ENCODE measurements at regions not wholly inside any gene's neighbourhood (a gene's known extent, or its start where the extent isn't known, plus 50 kb on each side); places are given as distances from the start of the nearest gene placed in this dataset.

DNA sequence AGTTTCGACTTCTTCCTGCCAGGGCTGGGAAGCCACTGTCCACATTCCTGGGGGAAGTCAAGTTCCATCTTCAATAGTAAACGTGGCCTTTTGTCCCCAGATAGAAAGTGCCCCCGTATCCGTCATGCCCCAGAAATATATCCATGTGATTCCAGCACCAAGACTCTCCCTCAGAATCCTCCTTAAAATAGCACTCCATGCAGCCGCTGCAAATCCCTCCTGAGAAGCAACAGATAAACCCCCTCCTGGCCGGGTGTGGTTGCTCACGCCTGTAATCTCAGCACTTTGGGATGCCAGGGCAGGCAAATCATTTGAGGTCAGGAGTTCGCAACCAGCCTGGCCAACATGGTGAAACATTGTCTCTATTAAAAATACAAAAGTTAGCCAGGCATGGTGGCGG, 126.1 kb downstream of the OLFM1 start:
- no peaks in the 10 kb centered on the region for H3K36me3 ChIP-seq (ENCODE audit: control insufficient read depth, insufficient read depth, low read length)
- no peaks in the 10 kb centered on the region for H3K27me3 ChIP-seq (ENCODE audit: control insufficient read depth, insufficient read depth, low read length)
- H3K4me1 ChIP-seq (ENCODE audit: control insufficient read depth, insufficient read depth, low read length) = peaks cover 20% of the 10 kb centered on the region
- H3K27ac ChIP-seq (ENCODE audit: low read depth, low read length) = no peak overlapping the region
- peaks cover 20% of the 10 kb centered on the region for H3K9me3 ChIP-seq (ENCODE audit: control insufficient read depth, insufficient read depth, low read depth, low read length)
- H3K9ac ChIP-seq (ENCODE audit: low read length) = no peak overlapping the region
- H3K4me3 ChIP-seq (ENCODE audit: low read depth, low read length) = no peak overlapping the region

DNA sequence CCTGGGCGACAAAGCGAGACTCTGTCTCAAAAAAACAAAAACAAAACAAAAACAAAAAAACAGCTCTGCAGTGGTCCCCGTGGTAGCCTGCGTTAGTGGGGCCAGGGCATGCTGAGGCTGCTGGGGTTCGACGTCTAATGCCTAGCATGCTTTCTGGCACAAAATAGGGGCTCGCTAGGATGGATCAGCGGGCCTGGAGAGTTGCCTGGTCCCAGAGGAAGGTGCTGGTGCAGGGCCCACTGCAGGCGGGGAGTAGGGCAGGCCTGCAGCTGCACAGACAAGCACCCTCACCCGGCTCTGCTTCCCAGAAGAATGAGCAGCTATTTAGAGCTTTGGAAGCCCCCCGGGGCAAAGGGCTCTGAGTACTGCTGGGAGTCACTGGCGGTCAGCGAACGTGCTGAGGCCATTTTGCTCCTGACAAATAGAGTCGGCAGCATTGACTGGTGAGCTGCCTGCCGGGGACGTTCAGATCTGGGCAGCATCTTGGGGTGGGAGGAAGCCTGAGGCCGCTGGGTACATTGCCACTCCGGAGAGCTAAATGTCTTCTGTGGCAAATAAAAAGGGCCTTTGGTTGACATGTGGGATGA, 126.7 kb downstream of the OLFM1 start:
- H3K9me3 ChIP-seq (ENCODE audit: control insufficient read depth, insufficient read depth, low read depth, low read length) = peaks cover 20% of the 10 kb centered on the region
- no peak overlapping the region for H3K4me3 ChIP-seq (ENCODE audit: low read depth, low read length)
- H3K27me3 ChIP-seq (ENCODE audit: control insufficient read depth, insufficient read depth, low read length) = no peaks in the 10 kb centered on the region
- H3K9ac ChIP-seq (ENCODE audit: low read length) = no peak overlapping the region
- peaks cover 26% of the 10 kb centered on the region for H3K4me1 ChIP-seq (ENCODE audit: control insufficient read depth, insufficient read depth, low read length)
- H3K27ac ChIP-seq (ENCODE audit: low read depth, low read length) = no peak overlapping the region
- no peaks in the 10 kb centered on the region for H3K36me3 ChIP-seq (ENCODE audit: control insufficient read depth, insufficient read depth, low read length)

DNA sequence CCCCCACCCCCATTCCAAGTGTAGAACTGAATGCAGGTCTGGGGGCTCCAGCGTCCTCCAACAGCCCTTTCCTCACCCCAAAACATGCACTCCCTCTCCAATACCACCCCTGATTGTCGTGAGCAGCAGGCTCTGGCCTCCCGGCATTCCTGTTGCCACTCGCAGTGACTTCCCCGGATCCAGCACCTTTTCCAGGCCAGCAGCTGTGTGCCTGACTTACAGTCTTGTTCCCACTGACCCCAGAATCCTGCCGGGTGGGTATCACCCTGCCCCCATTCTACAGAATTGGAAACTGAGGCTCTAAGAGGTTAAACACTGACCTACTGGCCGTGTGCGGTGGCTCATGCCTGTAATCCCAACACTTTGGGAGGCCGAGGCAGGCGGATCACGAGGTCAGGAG, 127.2 kb downstream of the OLFM1 start:
- Histone ChIP-seq H3K4me1 (ENCODE audit: control insufficient read depth, insufficient read depth, low read length) (peaks cover 26% of the 10 kb centered on the region), H3K9ac (ENCODE audit: low read length) (no peak overlapping the region), H3K27me3 (ENCODE audit: control insufficient read depth, insufficient read depth, low read length) (no peaks in the 10 kb centered on the region), H3K27ac (ENCODE audit: low read depth, low read length) (no peak overlapping the region), H3K9me3 (ENCODE audit: control insufficient read depth, insufficient read depth, low read depth, low read length) (peaks cover 20% of the 10 kb centered on the region), H3K36me3 (ENCODE audit: control insufficient read depth, insufficient read depth, low read length) (no peaks in the 10 kb centered on the region), H3K4me3 (ENCODE audit: low read depth, low read length) (no peak overlapping the region)

DNA sequence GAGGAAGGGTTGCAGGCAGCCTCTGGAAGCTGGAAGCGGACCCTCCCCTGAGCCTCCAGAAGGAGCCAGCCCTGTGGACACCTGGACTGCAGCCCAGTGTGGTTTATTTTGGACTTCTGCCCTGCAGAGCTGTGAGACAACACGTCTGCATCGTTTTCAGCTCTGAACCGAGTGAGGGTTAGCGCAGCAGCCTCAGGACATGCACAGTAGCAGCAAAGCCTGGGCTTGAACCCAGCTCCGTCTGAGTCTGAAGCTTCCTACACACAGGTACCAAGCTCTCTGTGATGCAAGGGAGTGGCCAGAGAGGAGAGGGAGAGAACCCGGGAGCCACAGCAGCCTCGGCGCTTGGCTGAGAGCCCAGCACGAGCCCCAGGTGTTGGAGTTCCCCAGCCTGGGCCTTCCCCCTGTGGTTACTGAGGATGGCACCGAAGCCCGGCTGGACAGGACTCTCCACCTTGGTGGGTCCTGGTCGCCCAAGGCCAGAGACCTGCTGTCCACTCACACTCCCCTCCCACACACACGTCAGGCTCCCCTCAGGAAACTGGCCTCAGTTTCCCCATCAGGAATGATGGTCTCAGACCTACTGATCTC, 128.2 kb downstream of the OLFM1 start:
- peaks cover 17% of the 10 kb centered on the region for H3K9me3 ChIP-seq (ENCODE audit: control insufficient read depth, insufficient read depth, low read depth, low read length)
- H3K27ac ChIP-seq (ENCODE audit: low read depth, low read length) = no peak overlapping the region
- no peak overlapping the region for H3K9ac ChIP-seq (ENCODE audit: low read length)
- peaks cover 26% of the 10 kb centered on the region for H3K4me1 ChIP-seq (ENCODE audit: control insufficient read depth, insufficient read depth, low read length)
- no peaks in the 10 kb centered on the region for H3K27me3 ChIP-seq (ENCODE audit: control insufficient read depth, insufficient read depth, low read length)
- no peak overlapping the region for H3K4me3 ChIP-seq (ENCODE audit: low read depth, low read length)
- H3K36me3 ChIP-seq (ENCODE audit: control insufficient read depth, insufficient read depth, low read length) = no peaks in the 10 kb centered on the region

DNA sequence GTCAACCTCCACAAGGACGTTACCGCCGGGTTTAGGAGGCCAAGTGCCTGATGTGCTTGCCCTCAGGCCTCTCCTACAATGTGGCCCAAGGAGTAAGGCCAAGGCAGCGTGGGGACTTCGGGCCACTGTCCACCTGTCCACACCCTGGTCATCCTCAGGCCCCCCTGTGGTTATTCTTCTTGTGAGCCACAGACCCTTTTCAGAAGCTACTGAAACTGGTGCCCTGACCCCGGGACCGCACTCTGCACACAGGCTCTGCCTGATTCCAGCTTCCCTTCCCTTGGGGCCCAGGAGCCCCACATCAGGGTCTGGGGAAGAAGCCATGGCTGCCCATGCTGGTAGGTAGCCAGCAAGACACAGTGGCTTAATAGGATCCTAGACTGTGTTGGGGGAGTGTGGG, 128.8 kb downstream of the OLFM1 start:
- H3K4me1 ChIP-seq (ENCODE audit: control insufficient read depth, insufficient read depth, low read length) = peaks cover 26% of the 10 kb centered on the region
- no peak overlapping the region for H3K27ac ChIP-seq (ENCODE audit: low read depth, low read length)
- peaks cover 12% of the 10 kb centered on the region for H3K9me3 ChIP-seq (ENCODE audit: control insufficient read depth, insufficient read depth, low read depth, low read length)
- H3K36me3 ChIP-seq (ENCODE audit: control insufficient read depth, insufficient read depth, low read length) = no peaks in the 10 kb centered on the region
- H3K27me3 ChIP-seq (ENCODE audit: control insufficient read depth, insufficient read depth, low read length) = no peaks in the 10 kb centered on the region
- no peak overlapping the region for H3K9ac ChIP-seq (ENCODE audit: low read length)
- no peak overlapping the region for H3K4me3 ChIP-seq (ENCODE audit: low read depth, low read length)

DNA sequence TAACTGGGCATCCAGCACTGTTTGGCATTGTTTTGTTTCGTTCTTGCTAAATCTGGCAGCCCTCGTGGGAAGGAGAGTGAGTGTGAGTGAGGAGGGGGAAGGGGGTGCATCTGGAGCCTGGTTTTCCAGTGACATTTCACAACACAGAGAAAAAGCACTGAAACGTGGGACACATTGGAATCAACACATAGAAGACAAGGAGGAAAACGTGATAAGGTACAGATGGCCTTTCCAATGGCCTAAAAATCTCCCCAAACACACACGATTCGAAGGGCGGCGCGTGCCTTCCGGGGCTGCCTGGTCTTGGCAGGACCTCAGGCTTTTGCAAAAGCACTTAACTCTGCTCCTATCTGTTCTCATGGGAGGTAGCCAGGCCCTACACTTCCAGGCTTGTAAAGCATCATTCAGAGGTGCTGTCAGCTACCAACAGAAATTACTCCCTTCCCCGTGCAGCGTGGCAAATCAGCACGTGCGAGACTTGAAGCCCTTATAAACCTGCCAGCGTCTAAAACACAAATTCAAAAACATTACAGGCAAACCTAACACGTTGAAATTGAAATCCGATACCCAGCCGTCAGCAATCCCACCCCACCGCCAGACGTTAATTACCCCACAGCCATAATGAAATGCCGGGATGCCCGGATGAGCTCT, 129.4 kb downstream of the OLFM1 start:
- H3K9ac ChIP-seq (ENCODE audit: low read length) = no peak overlapping the region
- no peak overlapping the region for H3K27ac ChIP-seq (ENCODE audit: low read depth, low read length)
- peaks cover 29% of the 10 kb centered on the region for H3K4me1 ChIP-seq (ENCODE audit: control insufficient read depth, insufficient read depth, low read length)
- no peaks in the 10 kb centered on the region for H3K36me3 ChIP-seq (ENCODE audit: control insufficient read depth, insufficient read depth, low read length)
- H3K9me3 ChIP-seq (ENCODE audit: control insufficient read depth, insufficient read depth, low read depth, low read length) = peaks cover 6% of the 10 kb centered on the region
- H3K27me3 ChIP-seq (ENCODE audit: control insufficient read depth, insufficient read depth, low read length) = no peaks in the 10 kb centered on the region
- H3K4me3 ChIP-seq (ENCODE audit: low read depth, low read length) = no peak overlapping the region

DNA sequence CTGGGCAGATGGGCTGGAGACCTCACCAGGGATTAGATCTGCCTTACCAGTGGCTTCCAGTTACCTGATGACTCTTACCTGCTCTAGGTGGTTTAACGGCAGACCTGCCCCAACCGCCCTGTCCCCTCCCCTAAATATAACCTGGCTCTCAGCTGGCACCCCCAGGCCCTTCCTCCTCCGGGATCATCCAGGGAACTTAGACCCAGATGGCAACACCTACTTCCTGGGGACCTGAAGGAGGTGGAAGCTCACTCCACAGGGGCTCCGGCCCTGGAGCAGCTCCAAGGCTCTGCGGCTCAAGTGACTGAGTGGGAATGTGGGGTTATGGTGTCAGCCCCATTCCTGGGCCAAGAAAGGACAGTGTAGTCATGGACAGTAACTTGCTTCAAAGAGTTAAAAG, 130.4 kb downstream of the OLFM1 start:
- Histone ChIP-seq H3K36me3 (ENCODE audit: control insufficient read depth, insufficient read depth, low read length) (no peaks in the 10 kb centered on the region), H3K4me3 (ENCODE audit: low read depth, low read length) (no peak overlapping the region), H3K9ac (ENCODE audit: low read length) (no peak overlapping the region), H3K4me1 (ENCODE audit: control insufficient read depth, insufficient read depth, low read length) (peaks cover 39% of the 10 kb centered on the region), H3K27me3 (ENCODE audit: control insufficient read depth, insufficient read depth, low read length) (no peaks in the 10 kb centered on the region), H3K27ac (ENCODE audit: low read depth, low read length) (no peak overlapping the region), H3K9me3 (ENCODE audit: control insufficient read depth, insufficient read depth, low read depth, low read length) (no peaks in the 10 kb centered on the region)

DNA sequence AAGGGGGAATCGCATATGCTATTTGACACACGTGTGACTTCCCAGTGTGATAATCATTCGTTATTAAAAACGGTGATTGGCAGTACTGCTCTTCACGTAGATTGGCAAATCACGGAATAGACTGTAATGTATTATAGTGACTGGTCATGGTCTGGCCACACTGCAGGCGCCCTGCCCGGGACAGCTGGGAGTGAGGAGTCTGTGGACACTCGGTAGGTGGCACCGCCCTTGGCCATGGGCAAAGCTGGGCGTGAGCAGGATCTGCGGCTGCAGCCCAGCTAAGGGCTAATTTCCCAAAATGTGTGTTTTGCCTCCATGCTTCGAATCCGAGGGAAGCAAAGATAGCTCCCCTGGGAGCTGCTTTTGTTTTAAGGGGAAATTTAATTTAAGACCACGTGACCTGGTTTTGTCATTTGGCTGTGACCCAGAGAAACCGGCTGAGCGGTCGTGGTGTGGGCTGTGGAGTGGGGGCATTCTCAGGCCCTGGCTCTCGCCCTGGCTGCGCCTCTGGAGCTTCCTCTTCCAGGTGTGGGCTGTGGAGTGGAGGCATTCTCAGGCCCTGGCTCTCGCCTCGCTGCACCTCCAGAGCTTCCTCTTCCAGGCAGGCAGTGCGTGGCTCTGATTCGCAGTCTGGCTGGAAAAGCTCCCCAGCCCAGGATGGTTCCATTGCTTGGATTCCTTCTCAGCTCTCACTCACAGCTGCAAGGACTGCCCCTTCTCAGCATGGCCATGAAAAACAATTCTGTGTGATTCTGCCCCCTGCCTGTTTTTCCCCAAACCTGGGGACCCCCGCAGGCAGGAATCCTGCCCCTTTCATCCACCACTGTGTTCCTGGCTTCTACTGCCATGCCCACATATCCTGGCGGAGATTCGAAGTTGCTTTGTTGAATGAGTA, 131.1 kb downstream of the OLFM1 start:
- H3K4me3 ChIP-seq (ENCODE audit: low read depth, low read length) = no peak overlapping the region
- H3K27ac ChIP-seq (ENCODE audit: low read depth, low read length) = no peak overlapping the region
- peaks cover 46% of the 10 kb centered on the region for H3K4me1 ChIP-seq (ENCODE audit: control insufficient read depth, insufficient read depth, low read length)
- H3K9ac ChIP-seq (ENCODE audit: low read length) = no peak overlapping the region
- H3K36me3 ChIP-seq (ENCODE audit: control insufficient read depth, insufficient read depth, low read length) = no peaks in the 10 kb centered on the region
- H3K9me3 ChIP-seq (ENCODE audit: control insufficient read depth, insufficient read depth, low read depth, low read length) = no peaks in the 10 kb centered on the region
- H3K27me3 ChIP-seq (ENCODE audit: control insufficient read depth, insufficient read depth, low read length) = no peaks in the 10 kb centered on the region

DNA sequence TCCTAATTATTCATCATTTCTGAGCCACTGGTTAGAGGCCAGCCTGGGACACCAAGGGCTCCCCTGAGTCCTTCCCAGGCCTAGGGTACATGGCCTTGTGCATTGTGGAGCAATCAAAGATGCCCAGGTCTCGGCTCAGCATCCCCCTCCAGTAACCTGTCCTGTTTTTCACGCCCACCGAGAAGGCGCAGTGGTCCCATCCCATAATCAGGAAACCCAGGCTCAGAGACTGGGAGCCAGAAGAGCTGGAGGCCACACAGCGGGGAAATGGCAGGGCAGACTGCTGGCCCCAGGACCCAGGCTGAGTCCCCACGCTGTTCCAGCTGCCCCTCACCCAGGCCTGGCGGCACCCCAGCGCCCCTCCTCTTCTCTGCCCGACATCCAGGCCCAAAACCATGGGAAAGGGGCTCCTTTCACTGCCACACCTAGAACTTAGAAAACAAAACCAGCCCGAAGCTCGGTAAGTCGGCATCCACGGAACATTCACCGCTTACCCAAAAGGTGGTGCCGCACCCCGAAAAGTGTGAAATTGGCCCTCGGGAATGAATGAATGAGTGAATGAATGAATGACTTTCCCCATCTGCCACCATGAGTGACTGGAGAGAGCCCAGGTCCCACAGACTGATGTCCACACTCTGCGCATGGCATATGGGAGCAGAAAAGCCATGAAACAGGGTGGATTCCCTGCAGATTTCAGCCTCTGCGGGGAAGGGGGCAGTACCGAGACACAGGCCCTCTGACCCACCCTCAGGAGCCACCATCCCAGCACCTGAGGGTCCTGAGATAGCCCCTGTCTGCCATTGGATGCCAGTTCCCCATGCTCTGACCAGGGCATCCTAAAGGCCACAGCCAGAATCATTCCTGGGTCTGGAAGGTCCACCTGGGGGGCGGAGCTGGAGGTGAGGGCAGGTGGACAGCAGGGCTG, 132.5 kb downstream of the OLFM1 start:
- H3K27me3 ChIP-seq (ENCODE audit: control insufficient read depth, insufficient read depth, low read length) = no peaks in the 10 kb centered on the region
- H3K4me3 ChIP-seq (ENCODE audit: low read depth, low read length) = no peak overlapping the region
- H3K9me3 ChIP-seq (ENCODE audit: control insufficient read depth, insufficient read depth, low read depth, low read length) = no peaks in the 10 kb centered on the region
- H3K27ac ChIP-seq (ENCODE audit: low read depth, low read length) = no peak overlapping the region
- H3K9ac ChIP-seq (ENCODE audit: low read length) = no peak overlapping the region
- peaks cover 46% of the 10 kb centered on the region for H3K4me1 ChIP-seq (ENCODE audit: control insufficient read depth, insufficient read depth, low read length)
- H3K36me3 ChIP-seq (ENCODE audit: control insufficient read depth, insufficient read depth, low read length) = no peaks in the 10 kb centered on the region
